ENCODE measurements at regions not wholly inside any gene's neighbourhood (a gene's known extent, or its start where the extent isn't known, plus 50 kb on each side); places are given as distances from the start of the nearest gene placed in this dataset.

DNA sequence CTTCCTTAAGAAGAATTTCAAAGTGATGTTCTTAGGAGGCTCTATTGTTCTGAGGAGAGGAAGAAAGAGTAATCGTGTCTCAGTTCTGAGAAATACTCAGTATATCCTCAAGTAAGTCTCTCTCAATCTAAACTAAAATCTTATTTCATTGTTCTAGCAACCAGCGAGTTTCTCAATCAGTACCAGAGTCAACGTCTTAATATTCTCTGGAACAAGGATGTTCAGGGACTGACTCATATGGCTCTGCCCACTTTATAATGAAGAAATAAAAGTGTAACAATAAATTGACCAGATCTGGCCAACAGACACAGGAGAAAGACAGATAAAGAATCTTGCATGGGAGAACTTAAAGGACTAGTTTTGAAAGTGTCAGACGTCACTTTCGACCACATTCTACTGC is 469.8 kb upstream of the FLRT2 start:
- Mint-ChIP-seq H3K27me3 (ENCODE audit: insufficient read depth, low read depth, poor library complexity) (no peaks in the 10 kb centered on the region), H3K4me1 (no peaks in the 10 kb centered on the region), H3K4me3 (no peak overlapping the region), H3K27ac (no peak overlapping the region), H3K36me3 (ENCODE audit: low read depth) (peaks cover 4% of the 10 kb centered on the region; the same call in 1 of the 3 replicates), H3K9me3 (peaks cover 9% of the 10 kb centered on the region)
- peaks cover under 1% of the 10 kb centered on the region; the same call in 1 of the 2 replicates for H3K36me3 ChIP-seq (ENCODE audit: insufficient read depth)
- ATAC-seq: no peak
- TF ChIP-seq JUNB (IDR thresholded peaks at IDR 0.05; ENCODE audit: unreplicated experiment) (no peak), STAT1 (IDR thresholded peaks at IDR 0.05; ENCODE audit: unreplicated experiment) (no peak), NANOG (IDR thresholded peaks at IDR 0.05; ENCODE audit: borderline replicate concordance) (no peak)
- TF ChIP-seq, protein P1, sequence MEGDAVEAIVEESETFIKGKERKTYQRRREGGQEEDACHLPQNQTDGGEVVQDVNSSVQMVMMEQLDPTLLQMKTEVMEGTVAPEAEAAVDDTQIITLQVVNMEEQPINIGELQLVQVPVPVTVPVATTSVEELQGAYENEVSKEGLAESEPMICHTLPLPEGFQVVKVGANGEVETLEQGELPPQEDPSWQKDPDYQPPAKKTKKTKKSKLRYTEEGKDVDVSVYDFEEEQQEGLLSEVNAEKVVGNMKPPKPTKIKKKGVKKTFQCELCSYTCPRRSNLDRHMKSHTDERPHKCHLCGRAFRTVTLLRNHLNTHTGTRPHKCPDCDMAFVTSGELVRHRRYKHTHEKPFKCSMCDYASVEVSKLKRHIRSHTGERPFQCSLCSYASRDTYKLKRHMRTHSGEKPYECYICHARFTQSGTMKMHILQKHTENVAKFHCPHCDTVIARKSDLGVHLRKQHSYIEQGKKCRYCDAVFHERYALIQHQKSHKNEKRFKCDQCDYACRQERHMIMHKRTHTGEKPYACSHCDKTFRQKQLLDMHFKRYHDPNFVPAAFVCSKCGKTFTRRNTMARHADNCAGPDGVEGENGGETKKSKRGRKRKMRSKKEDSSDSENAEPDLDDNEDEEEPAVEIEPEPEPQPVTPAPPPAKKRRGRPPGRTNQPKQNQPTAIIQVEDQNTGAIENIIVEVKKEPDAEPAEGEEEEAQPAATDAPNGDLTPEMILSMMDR (conservative IDR thresholded peaks at IDR 0.05; ENCODE audit: low read depth in 2 of 2): no peak
- TF ChIP-seq, protein P2, sequence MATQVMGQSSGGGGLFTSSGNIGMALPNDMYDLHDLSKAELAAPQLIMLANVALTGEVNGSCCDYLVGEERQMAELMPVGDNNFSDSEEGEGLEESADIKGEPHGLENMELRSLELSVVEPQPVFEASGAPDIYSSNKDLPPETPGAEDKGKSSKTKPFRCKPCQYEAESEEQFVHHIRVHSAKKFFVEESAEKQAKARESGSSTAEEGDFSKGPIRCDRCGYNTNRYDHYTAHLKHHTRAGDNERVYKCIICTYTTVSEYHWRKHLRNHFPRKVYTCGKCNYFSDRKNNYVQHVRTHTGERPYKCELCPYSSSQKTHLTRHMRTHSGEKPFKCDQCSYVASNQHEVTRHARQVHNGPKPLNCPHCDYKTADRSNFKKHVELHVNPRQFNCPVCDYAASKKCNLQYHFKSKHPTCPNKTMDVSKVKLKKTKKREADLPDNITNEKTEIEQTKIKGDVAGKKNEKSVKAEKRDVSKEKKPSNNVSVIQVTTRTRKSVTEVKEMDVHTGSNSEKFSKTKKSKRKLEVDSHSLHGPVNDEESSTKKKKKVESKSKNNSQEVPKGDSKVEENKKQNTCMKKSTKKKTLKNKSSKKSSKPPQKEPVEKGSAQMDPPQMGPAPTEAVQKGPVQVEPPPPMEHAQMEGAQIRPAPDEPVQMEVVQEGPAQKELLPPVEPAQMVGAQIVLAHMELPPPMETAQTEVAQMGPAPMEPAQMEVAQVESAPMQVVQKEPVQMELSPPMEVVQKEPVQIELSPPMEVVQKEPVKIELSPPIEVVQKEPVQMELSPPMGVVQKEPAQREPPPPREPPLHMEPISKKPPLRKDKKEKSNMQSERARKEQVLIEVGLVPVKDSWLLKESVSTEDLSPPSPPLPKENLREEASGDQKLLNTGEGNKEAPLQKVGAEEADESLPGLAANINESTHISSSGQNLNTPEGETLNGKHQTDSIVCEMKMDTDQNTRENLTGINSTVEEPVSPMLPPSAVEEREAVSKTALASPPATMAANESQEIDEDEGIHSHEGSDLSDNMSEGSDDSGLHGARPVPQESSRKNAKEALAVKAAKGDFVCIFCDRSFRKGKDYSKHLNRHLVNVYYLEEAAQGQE (IDR thresholded peaks at IDR 0.05; ENCODE audit: unreplicated experiment): no peak
- TF ChIP-seq, protein P3, sequence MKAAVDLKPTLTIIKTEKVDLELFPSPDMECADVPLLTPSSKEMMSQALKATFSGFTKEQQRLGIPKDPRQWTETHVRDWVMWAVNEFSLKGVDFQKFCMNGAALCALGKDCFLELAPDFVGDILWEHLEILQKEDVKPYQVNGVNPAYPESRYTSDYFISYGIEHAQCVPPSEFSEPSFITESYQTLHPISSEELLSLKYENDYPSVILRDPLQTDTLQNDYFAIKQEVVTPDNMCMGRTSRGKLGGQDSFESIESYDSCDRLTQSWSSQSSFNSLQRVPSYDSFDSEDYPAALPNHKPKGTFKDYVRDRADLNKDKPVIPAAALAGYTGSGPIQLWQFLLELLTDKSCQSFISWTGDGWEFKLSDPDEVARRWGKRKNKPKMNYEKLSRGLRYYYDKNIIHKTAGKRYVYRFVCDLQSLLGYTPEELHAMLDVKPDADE (IDR thresholded peaks at IDR 0.05): no peak
- TF ChIP-seq, protein P4, sequence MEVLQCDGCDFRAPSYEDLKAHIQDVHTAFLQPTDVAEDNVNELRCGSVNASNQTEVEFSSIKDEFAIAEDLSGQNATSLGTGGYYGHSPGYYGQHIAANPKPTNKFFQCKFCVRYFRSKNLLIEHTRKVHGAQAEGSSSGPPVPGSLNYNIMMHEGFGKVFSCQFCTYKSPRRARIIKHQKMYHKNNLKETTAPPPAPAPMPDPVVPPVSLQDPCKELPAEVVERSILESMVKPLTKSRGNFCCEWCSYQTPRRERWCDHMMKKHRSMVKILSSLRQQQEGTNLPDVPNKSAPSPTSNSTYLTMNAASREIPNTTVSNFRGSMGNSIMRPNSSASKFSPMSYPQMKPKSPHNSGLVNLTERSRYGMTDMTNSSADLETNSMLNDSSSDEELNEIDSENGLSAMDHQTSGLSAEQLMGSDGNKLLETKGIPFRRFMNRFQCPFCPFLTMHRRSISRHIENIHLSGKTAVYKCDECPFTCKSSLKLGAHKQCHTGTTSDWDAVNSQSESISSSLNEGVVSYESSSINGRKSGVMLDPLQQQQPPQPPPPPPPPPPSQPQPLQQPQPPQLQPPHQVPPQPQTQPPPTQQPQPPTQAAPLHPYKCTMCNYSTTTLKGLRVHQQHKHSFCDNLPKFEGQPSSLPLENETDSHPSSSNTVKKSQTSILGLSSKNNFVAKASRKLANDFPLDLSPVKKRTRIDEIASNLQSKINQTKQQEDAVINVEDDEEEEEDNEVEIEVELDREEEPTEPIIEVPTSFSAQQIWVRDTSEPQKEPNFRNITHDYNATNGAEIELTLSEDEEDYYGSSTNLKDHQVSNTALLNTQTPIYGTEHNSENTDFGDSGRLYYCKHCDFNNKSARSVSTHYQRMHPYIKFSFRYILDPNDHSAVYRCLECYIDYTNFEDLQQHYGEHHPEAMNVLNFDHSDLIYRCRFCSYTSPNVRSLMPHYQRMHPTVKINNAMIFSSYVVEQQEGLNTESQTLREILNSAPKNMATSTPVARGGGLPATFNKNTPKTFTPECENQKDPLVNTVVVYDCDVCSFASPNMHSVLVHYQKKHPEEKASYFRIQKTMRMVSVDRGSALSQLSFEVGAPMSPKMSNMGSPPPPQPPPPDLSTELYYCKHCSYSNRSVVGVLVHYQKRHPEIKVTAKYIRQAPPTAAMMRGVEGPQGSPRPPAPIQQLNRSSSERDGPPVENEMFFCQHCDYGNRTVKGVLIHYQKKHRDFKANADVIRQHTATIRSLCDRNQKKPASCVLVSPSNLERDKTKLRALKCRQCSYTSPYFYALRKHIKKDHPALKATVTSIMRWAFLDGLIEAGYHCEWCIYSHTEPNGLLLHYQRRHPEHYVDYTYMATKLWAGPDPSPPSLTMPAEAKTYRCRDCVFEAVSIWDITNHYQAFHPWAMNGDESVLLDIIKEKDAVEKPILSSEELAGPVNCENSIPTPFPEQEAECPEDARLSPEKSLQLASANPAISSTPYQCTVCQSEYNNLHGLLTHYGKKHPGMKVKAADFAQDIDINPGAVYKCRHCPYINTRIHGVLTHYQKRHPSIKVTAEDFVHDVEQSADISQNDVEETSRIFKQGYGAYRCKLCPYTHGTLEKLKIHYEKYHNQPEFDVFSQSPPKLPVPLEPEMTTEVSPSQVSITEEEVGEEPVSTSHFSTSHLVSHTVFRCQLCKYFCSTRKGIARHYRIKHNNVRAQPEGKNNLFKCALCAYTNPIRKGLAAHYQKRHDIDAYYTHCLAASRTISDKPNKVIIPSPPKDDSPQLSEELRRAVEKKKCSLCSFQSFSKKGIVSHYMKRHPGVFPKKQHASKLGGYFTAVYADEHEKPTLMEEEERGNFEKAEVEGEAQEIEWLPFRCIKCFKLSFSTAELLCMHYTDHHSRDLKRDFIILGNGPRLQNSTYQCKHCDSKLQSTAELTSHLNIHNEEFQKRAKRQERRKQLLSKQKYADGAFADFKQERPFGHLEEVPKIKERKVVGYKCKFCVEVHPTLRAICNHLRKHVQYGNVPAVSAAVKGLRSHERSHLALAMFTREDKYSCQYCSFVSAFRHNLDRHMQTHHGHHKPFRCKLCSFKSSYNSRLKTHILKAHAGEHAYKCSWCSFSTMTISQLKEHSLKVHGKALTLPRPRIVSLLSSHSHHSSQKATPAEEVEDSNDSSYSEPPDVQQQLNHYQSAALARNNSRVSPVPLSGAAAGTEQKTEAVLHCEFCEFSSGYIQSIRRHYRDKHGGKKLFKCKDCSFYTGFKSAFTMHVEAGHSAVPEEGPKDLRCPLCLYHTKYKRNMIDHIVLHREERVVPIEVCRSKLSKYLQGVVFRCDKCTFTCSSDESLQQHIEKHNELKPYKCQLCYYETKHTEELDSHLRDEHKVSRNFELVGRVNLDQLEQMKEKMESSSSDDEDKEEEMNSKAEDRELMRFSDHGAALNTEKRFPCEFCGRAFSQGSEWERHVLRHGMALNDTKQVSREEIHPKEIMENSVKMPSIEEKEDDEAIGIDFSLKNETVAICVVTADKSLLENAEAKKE (CRISPR knock-in tag; IDR thresholded peaks at IDR 0.05): no peak
- H3K27ac ChIP-seq (ENCODE audit: low read depth): no peak overlapping the region
- H3K4me2 ChIP-seq: no peak overlapping the region
- no peak overlapping the region; the same call in 1 of the 2 replicates for H2AFZ ChIP-seq
- no peaks in the 10 kb centered on the region for H3F3A ChIP-seq (replicated peaks; ENCODE audit: low read depth)
- no peaks in the 10 kb centered on the region for H3K79me2 ChIP-seq (replicated peaks; ENCODE audit: insufficient read depth)
- DNase-seq (ENCODE audit: low spot score): no peak
- no peaks in the 10 kb centered on the region for H3K4me1 ChIP-seq (ENCODE audit: insufficient read depth)
- peaks cover 9% of the 10 kb centered on the region for H3K9me2 ChIP-seq (ENCODE audit: insufficient read depth)
- H3K4me3 ChIP-seq: no peak overlapping the region
- H4K20me1 ChIP-seq (replicated peaks; ENCODE audit: insufficient read depth): no peaks in the 10 kb centered on the region
- no peaks in the 10 kb centered on the region for H3K27me3 ChIP-seq (ENCODE audit: insufficient read depth)

Measured in GM23338 (cell line).